SU-DHL-6 (cell line): ENCODE measurements at regions not wholly inside any gene's neighbourhood (a gene's known extent, or its start where the extent isn't known, plus 50 kb on each side); places are given as distances from the start of the nearest gene placed in this dataset.

Experiments used
- H2AFZ ChIP-seq: fragments of 200-600 bp; sonication (generic); 2 replicates; pipeline ENCODE4 v1.6.1; 2014; ENCODE audit warnings: low read depth, mild to moderate bottlenecking, moderate library complexity, mixed read lengths, antibody characterized with exemption, low read length; ENCODE audit not compliant: severe bottlenecking
- H3F3A ChIP-seq: fragments of 200-600 bp; shearing (Covaris generic); 2 replicates; pipeline ENCODE4 v1.6.0; 2016; ENCODE audit warnings: antibody characterized with exemption, mild to moderate bottlenecking; ENCODE audit not compliant: insufficient read depth
- H3K27ac ChIP-seq: fragments of 200-600 bp; sonication (generic); 2 replicates; pipeline ENCODE4 v1.5.1; 2016; ENCODE audit warnings: low read depth, mild to moderate bottlenecking, low read length, moderate library complexity, mixed read lengths
- H3K27me3 ChIP-seq: fragments of 200-600 bp; sonication (generic), shearing (Covaris generic); 2 replicates; pipeline ENCODE4 v1.6.0; 2014; ENCODE audit warnings: mild to moderate bottlenecking, low read length
- H3K36me3 ChIP-seq: fragments of 200-600 bp; sonication (generic); 2 replicates; pipeline ENCODE4 v1.6.1; 2014; ENCODE audit warnings: mild to moderate bottlenecking, low read length, mixed read lengths
- H3K4me2 ChIP-seq: fragments of 300-600, 200-600 bp; shearing (Covaris generic), sonication (generic); 2 replicates; pipeline ENCODE4 v1.6.0; 2014; ENCODE audit warnings: low read length, low read depth, mild to moderate bottlenecking; ENCODE audit not compliant: poor library complexity, severe bottlenecking
- H3K4me3 ChIP-seq: fragments of 200-600 bp; sonication (generic); 2 replicates; pipeline ENCODE4 v1.5.1; 2014; ENCODE audit warnings: antibody characterized with exemption, low read length, mild to moderate bottlenecking, mixed read lengths; ENCODE audit not compliant: insufficient read depth, poor library complexity, severe bottlenecking
- H3K79me2 ChIP-seq: fragments of 200-600 bp; sonication (generic); 2 replicates; pipeline ENCODE4 v1.6.1; 2014; ENCODE audit warnings: mild to moderate bottlenecking, low read length, moderate library complexity; ENCODE audit not compliant: insufficient read depth
- H3K9ac ChIP-seq: fragments of 200-600 bp; sonication (generic); 2 replicates; pipeline ENCODE4 v1.7.0; 2014; ENCODE audit warnings: mild to moderate bottlenecking, low read length
- H3K9me2 ChIP-seq: fragments of 200-600 bp; sonication (generic); replicated peaks from 2 replicates; pipeline ENCODE4 v1.6.1; 2014; ENCODE audit warnings: low read length; ENCODE audit not compliant: insufficient read depth
- H3K9me3 ChIP-seq: fragments of 200-600 bp; sonication (generic); 2 replicates; pipeline ENCODE4 v1.6.1; 2014; ENCODE audit warnings: low read length, mixed read lengths; ENCODE audit not compliant: insufficient read depth
- H4K20me1 ChIP-seq: fragments of 200-600 bp; sonication (generic); 2 replicates; pipeline ENCODE4 v1.6.1; 2014; ENCODE audit warnings: low read depth, mild to moderate bottlenecking, antibody characterized with exemption, low read length, moderate library complexity, mixed read lengths
- EZH2phosphoT487 ChIP-seq: fragments of 200-600 bp; sonication (generic), shearing (Covaris generic); conservative IDR thresholded peaks from 2 replicates; pipeline ENCODE4 v1.6.1; 2018; ENCODE audit warnings: mild to moderate bottlenecking, antibody characterized with exemption, low read length, moderate library complexity, mixed read lengths
- TF ChIP-seq, protein P1 (sequence below): fragments of 200-600 bp; sonication (generic); IDR thresholded peaks from one replicate; pipeline ENCODE4 v1.5.1; 2017; ENCODE audit warnings: antibody characterized with exemption, mild to moderate bottlenecking, low read length, moderate library complexity; ENCODE audit not compliant: insufficient read depth, poor library complexity, severe bottlenecking

DNA sequence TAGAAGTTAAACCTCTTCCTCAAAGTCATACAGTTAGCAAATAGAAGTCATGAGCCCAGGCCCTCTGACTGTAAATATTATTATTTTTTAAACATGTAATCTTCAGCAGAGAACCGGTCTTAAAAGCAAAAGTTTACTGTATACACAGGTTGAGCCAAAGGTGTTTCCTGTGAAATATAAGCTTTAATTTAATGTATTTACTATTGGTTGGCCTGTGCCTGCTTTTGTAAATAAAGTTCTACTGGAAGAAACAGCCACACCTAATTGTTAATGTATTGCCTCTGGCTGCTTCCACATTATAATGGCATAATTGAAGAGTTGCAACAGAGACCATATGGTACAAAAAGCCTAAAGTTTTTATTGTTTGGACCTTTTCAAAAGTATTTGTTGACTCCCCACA lies 61.0 kb upstream of the PRDM8 start:
- Histone ChIP-seq H3K27ac (no peak overlapping the region), H2AFZ (no peak overlapping the region), H3F3A (no peaks in the 10 kb centered on the region), H3K36me3 (no peaks in the 10 kb centered on the region), H3K4me3 (no peak overlapping the region), H3K9me2 (no peaks in the 10 kb centered on the region), H3K9ac (no peak overlapping the region), H3K27me3 (no peaks in the 10 kb centered on the region), H3K79me2 (no peaks in the 10 kb centered on the region), H3K4me2 (no peak overlapping the region), H3K9me3 (no peaks in the 10 kb centered on the region), H4K20me1 (no peaks in the 10 kb centered on the region)
- TF ChIP-seq EZH2phosphoT487, result no peak
- TF ChIP-seq, protein P1, sequence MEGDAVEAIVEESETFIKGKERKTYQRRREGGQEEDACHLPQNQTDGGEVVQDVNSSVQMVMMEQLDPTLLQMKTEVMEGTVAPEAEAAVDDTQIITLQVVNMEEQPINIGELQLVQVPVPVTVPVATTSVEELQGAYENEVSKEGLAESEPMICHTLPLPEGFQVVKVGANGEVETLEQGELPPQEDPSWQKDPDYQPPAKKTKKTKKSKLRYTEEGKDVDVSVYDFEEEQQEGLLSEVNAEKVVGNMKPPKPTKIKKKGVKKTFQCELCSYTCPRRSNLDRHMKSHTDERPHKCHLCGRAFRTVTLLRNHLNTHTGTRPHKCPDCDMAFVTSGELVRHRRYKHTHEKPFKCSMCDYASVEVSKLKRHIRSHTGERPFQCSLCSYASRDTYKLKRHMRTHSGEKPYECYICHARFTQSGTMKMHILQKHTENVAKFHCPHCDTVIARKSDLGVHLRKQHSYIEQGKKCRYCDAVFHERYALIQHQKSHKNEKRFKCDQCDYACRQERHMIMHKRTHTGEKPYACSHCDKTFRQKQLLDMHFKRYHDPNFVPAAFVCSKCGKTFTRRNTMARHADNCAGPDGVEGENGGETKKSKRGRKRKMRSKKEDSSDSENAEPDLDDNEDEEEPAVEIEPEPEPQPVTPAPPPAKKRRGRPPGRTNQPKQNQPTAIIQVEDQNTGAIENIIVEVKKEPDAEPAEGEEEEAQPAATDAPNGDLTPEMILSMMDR, result no peak

DNA sequence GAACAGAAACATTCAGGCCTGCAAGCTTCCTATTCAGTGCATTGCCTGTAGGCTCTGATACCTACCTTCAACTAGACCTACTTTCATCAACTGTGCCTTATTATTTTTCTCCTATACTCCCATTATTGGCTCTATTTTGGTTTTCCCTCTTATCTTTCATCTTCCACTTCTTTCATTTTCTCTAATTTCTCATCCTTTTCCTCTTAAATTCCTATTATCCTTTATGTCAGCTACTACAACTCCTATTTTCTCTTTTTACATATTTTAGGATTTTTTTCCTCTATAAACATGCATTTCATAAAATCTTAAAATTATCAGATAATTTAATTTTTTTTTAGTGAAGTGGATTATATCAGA lies 61.6 kb upstream of the PRDM8 start:
- H3K4me3 ChIP-seq, result no peak overlapping the region
- no peaks in the 10 kb centered on the region for H3K79me2 ChIP-seq
- H3K9ac ChIP-seq, result no peak overlapping the region
- H2AFZ ChIP-seq, result no peak overlapping the region
- no peaks in the 10 kb centered on the region for H3F3A ChIP-seq
- no peak overlapping the region for H3K27ac ChIP-seq
- TF ChIP-seq EZH2phosphoT487, result no peak
- TF ChIP-seq, protein P1, result no peak
- no peak overlapping the region for H3K4me2 ChIP-seq
- H3K36me3 ChIP-seq, result no peaks in the 10 kb centered on the region
- H4K20me1 ChIP-seq, result no peaks in the 10 kb centered on the region
- no peaks in the 10 kb centered on the region for H3K27me3 ChIP-seq
- no peaks in the 10 kb centered on the region for H3K9me2 ChIP-seq
- H3K9me3 ChIP-seq, result no peaks in the 10 kb centered on the region

DNA sequence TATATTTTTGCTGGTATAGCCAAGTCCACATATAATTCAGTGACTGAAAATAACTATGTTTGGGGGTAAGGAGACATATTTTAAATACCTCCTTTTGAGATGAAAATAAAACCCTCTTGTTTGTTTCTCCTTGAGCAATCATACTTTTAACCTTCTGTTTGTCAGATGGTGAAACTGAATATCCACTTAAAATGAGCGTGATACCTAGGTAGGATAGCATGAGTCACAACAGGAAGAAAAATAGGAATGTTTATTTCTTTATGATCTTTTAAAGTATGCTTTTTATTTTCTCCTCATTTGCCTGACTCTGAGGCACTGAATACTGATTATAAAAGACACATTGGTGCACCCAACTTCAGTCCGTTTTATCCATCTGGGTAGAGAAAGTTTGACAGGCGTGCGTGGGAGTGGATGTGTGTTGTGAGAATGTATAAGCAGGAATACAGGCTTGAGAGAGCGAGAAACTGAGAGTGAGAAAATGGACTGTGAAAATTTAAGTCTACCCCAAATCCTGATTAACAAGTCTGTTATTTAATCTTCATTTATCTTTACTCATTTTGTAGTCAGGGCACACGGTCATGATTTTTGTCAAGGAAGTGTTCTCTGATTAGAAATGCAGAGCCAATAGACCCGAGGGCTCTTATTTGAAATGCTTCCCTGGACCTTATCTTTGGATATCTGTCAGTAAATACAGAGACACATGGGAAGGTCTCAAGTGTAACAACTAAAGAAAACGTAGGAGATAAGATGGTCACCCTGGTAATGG lies 62.1 kb upstream of the ANTXR2 start:
- H3K79me2 ChIP-seq, result no peaks in the 10 kb centered on the region
- H3K27me3 ChIP-seq, result no peaks in the 10 kb centered on the region
- no peaks in the 10 kb centered on the region for H3K9me3 ChIP-seq
- no peak for TF ChIP-seq EZH2phosphoT487
- TF ChIP-seq, protein P1, result no peak
- no peak overlapping the region for H2AFZ ChIP-seq
- no peaks in the 10 kb centered on the region for H4K20me1 ChIP-seq
- H3K9me2 ChIP-seq, result no peaks in the 10 kb centered on the region
- no peak overlapping the region for H3K4me2 ChIP-seq
- no peak overlapping the region for H3K4me3 ChIP-seq
- no peak overlapping the region for H3K9ac ChIP-seq
- no peak overlapping the region for H3K27ac ChIP-seq
- no peaks in the 10 kb centered on the region for H3F3A ChIP-seq
- no peaks in the 10 kb centered on the region for H3K36me3 ChIP-seq
